UCSD-AML1 (cell line): ENCODE measurements at regions not wholly inside any gene's neighbourhood (a gene's known extent, or its start where the extent isn't known, plus 50 kb on each side); places are given as distances from the start of the nearest gene placed in this dataset.
"Not testable (repeated sequence)": the region's sequence is repeated elsewhere in the genome, so short reads cannot be mapped to it uniquely, and the experiment has no call there.

ENCODE experiments used
- DNase-seq: peaks from one replicate; lab custom pipeline; 2025; ENCODE audit not compliant: unreplicated experiment; lab: John Stamatoyannopoulos, UW

GRCh38 chr2:198652461-198652860, 805.3 kb downstream of the SATB2 start:
- DNase-seq = no peak

DNA sequence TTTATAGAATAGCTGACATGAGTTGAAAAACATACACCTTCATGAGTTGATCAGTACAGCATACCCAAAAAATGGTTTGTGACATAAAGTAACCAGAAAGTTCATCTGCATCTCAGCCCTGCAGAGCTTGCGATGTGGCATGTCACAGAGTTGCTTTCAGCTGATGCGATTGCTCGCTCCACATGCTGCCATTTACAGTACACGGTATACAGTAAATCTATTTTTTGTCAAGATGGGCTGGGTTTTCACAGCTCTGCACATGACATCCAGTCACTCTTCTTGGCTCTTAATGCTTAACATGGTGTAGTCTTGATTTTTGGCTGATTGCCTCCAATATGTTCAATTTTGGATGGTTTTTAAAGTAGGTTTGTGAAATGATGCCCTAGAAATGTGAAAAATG, 811.9 kb downstream of the SATB2 start:
- no peak for DNase-seq

DNA sequence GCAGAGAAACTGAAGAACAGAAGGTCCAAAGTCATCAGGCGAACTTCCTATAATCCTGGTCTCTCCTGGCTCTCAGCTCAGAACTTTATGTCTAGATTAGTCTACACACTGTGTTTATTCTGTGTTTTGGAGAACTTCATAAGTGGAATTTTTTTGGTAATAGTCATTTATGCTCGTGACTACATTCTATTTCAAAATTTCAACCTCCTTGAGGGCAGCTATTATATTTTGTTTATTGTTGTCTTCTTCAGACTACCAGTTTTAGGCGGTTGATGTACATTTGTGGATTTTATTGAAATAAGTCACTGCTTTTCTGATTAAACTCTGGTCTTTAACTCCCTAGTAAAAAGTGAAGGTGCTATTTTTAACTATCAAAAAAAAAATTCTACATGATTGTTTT, 816.6 kb downstream of the SATB2 start:
- DNase-seq = no peak

- DNase-seq = no peak
Observed at GRCh38 chr2:198640463-198640862, 817.3 kb downstream of the SATB2 start.

DNA sequence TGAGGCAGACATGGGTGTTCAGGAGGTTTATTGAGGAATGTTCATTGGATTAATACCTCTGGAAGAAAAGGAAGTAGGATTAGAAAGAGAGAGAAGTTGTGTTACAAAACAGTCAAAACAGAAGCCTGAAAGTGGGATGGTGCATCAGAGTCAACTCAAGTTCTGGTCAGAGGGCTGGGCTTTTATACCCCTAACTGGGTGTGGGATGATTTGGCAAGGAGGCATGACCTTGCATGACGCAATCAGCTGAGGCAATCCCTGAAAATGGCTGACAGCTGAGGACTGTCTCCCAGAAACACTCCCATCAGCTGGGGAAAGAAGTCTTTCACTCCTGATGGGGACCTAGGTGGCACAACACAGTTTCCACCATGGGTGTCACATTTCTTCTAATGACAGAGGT, 818.2 kb downstream of the SATB2 start:
- no peak for DNase-seq

- DNase-seq = no peak
Observed at GRCh38 chr2:198638577-198638976, 819.2 kb downstream of the SATB2 start.

DNA sequence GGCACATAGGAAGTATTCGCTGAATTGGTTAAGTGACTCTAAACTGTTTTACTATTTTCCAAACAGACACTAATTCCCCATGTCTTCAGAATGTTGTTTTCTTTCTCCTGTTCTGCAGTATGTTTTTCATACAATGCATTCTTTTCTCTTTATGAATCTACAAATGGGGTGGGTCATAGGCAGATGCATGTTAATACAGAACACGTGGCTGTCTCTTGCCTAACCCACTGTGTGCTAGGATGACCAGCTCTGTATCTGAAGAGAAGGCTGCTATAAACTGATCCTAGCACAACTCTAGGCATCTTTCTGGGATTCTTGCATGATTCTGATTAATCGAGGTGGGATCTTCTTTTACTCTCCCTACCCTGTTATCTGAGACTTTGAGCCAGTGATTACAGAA, 826.0 kb downstream of the PLCL1 start:
- no peak for DNase-seq

DNA sequence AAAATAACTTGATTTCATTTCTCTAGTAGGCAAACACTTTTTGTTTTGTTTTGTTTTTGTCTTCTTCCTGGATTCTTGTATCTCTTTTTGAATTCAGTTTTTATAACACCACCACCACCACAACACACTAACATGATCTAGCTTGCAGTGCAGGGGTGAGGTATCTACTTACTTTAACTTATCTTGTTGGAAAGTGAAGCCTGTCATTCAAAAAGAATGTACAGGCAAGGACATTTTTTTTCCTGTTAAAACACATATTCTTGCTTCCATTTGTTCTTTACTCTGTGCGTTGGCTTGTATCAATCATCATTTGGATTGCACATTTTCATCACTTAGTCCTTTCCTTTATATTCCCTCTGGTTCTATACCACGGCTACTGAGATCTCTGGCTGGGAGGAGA, 824.2 kb downstream of the PLCL1 start:
- DNase-seq = no peak

DNA sequence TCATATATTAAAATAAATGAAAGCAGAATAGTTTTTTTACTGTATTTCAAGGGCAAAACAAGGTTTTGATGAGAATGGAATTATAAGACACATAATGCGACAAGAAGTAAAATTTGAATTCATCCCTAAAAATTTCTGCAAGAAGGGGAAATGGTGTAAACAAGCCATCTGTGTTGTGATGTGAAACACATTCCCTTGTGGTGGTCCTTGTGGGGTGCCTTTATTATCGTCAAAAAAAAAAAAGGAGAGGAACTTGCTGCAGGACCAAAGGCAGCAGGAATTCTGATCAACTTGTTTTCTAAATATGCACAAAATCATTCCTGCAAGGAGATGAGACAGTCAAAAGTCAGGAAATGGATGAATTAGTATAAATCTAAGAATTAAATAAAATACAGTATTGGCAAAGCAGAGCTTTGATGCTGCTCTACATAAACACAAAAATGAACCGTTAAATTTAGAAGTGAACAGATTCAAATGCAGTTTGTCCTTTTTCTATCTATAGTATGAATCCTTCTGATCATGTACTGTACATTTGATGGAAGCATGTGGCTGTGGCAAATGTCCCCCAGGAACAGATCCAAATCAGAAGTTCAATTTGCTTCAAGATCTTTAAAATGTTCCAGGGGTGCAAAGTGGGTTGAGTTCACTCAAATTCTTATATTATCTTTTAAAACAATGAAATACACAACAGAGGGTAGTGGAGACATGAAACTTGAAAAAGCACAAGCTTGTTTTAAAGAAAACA, 818.8 kb downstream of the PLCL1 start:
- DNase-seq = no peak

- DNase-seq = no peak
Observed at GRCh38 chr2:198615972-198616371, 811.6 kb downstream of the PLCL1 start.

- DNase-seq = no peak
Observed at GRCh38 chr2:198611201-198611600, 806.8 kb downstream of the PLCL1 start.

DNA sequence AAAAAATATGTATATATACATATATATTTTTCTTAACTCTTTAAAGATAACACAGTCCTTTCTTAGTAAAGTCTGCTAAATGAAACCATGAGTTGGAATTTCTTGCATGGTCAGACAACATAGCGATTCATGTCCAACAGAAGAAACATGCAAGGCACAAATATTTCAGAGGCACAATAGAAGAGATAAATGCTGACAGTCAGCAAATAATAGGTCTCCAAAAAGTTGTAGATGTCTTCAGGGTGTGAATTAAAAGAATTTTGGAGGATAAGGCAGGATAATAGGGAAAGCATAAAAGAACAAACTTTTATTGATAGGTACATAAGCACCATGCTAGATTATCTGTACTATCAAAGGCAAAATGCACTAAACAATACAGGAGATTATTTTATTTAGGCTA, 800.2 kb downstream of the PLCL1 start:
- no peak for DNase-seq

DNA sequence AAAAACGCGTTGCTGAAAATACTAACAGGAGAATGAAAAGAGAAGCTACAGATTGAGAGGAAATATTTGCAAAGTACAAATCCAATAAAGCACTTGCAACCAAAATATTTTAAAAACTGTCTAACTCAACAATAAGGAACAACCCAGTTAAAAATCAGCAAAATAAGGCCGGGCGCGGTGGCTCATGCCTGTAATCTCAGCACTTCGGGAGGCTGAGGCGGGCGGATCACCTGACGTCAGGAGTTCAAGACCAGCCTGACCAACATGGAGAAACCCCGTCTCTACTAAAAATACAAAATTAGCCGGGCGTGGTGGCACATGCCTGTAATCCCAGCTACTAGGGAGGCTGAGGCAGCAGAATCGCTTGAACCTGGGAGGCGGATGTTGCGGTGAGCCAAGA, 798.6 kb downstream of the PLCL1 start:
- not testable (repeated sequence) for DNase-seq

- DNase-seq = no peak
Observed at GRCh38 chr2:198597648-198598047, 793.3 kb downstream of the PLCL1 start.

DNA sequence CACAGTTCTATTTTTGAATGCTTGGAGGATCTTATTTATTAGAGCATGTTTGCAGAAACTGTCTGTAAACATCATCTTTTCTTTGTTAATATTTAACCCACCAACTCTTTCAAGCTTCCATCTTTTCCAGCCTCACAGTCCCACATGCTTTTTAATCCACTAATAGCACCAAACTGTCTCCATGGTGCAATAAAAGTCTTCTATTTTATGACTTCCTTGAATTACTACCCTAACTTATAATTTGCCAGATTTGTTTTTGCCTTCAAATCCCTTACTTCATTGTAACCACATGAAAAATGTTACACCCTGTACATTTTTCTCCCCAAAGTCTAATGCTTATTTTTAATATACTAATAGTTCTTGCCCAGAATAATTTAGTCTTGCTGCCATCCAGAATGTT, 792.6 kb downstream of the PLCL1 start:
- no peak for DNase-seq

- DNase-seq = no peak
Observed at GRCh38 chr2:198595721-198596120, 791.3 kb downstream of the PLCL1 start.

- no peak for DNase-seq
Observed at GRCh38 chr2:198591586-198591985, 787.2 kb downstream of the PLCL1 start.

DNA sequence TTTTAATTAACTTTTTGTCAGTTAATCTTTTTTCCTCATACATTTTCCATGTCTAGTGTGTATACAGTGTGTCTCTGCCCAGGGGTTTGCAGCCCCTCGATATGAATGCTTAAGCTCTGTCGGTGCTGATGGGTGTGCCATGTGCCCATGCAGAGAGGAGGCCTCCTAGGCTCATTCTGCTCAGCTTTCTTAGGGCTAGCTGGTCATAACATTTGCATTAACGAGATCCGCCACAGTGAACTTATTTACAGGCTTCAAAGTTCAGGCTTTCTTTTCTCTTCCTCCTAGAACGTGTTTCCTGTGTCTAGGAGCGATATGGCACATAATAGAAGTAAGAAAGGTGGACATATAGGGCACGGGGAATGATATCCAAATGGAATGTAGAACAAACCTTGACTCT, 783.3 kb downstream of the PLCL1 start:
- no peak for DNase-seq

GRCh38 chr2:198587240-198587639, 782.8 kb downstream of the PLCL1 start:
- DNase-seq = no peak

- no peak for DNase-seq
Observed at GRCh38 chr2:198571393-198571792, 767.0 kb downstream of the PLCL1 start.

DNA sequence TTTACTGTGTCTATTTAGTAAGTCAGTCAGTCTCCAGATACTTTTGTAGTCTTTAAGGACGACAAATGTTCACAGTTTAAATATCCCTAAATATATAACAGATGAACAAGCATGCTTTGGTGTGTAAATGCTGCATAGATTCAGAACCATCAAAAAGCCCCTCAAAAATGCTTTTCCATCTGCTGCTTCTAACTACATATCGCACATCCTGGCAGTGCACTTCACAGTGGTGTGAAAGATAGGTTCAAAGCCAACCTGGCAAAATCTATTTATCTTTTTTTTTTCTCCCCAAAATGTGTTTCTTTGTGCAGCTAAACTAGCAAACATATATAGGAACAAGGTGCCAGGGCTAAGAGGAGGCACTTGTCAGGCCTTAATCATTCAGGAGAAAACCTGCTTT, 753.8 kb downstream of the PLCL1 start:
- no peak for DNase-seq

DNA sequence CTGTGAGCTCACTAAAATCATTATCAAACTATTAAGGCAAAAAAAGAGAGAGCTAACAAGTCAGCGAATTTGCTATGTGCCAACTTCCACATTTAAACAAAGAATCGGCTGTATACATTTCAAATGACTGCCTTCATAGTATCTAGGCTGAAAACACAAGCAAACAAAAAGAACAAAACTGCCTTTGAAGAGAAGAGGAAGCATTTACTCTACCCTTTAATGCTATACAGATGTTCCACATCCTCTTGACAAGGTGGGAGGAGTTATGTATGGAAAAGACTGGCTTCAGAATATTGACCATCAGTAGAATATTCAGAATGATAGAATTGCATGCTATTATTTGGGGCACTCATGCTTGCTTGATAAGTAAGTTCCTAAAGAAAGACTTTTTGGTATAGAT, 741.7 kb downstream of the PLCL1 start:
- no peak for DNase-seq

- no peak for DNase-seq
Observed at GRCh38 chr2:198545411-198545810, 741.0 kb downstream of the PLCL1 start.
